Nephron progenitor cell (in vitro differentiated cells): ENCODE measurements at regions not wholly inside any gene's neighbourhood (a gene's known extent, or its start where the extent isn't known, plus 50 kb on each side); places are given as distances from the start of the nearest gene placed in this dataset.

Experiments
- DNase-seq: peaks from one replicate; pipeline ENCODE4 v3.0.0; 2021
- H3K27ac Mint-ChIP-seq: 2 replicates; pipeline ENCODE4 v1.8.0; 2021; ENCODE audit warnings: mild to moderate bottlenecking, moderate library complexity, mixed read lengths
- H3K27me3 Mint-ChIP-seq: 2 replicates; pipeline ENCODE4 v1.8.0; 2021; ENCODE audit warnings: mild to moderate bottlenecking, low read depth, mixed read lengths; ENCODE audit not compliant: poor library complexity
- H3K36me3 Mint-ChIP-seq: 2 replicates; pipeline ENCODE4 v1.8.0; 2021; ENCODE audit warnings: low read depth, mixed read lengths
- H3K4me1 Mint-ChIP-seq: 2 replicates; pipeline ENCODE4 v1.8.0; 2021; ENCODE audit warnings: mixed read lengths
- H3K4me3 Mint-ChIP-seq: 2 replicates; pipeline ENCODE4 v1.8.0; 2021; ENCODE audit warnings: mild to moderate bottlenecking, moderate library complexity, mixed read lengths
- H3K9me3 Mint-ChIP-seq: 2 replicates; pipeline ENCODE4 v1.8.0; 2021; ENCODE audit warnings: mild to moderate bottlenecking, moderate library complexity, mixed read lengths
- TF ChIP-seq, protein P1 (sequence below): fragments of 200-600 bp; sonication (generic); IDR thresholded peaks from 2 replicates; pipeline ENCODE4 v1.5.0; 2021; ENCODE audit warnings: antibody characterized with exemption

GRCh38 chr1:59242370-59242769, 54.5 kb upstream of the FGGY start:
- Mint-ChIP-seq H3K36me3 (peaks cover 8% of the 10 kb centered on the region), H3K4me3 (no peak overlapping the region), H3K9me3 (peaks cover 31% of the 10 kb centered on the region), H3K4me1 (peaks cover 22% of the 10 kb centered on the region), H3K27me3 (peaks cover 3% of the 10 kb centered on the region), H3K27ac (no peak overlapping the region)
- TF ChIP-seq, protein P1, sequence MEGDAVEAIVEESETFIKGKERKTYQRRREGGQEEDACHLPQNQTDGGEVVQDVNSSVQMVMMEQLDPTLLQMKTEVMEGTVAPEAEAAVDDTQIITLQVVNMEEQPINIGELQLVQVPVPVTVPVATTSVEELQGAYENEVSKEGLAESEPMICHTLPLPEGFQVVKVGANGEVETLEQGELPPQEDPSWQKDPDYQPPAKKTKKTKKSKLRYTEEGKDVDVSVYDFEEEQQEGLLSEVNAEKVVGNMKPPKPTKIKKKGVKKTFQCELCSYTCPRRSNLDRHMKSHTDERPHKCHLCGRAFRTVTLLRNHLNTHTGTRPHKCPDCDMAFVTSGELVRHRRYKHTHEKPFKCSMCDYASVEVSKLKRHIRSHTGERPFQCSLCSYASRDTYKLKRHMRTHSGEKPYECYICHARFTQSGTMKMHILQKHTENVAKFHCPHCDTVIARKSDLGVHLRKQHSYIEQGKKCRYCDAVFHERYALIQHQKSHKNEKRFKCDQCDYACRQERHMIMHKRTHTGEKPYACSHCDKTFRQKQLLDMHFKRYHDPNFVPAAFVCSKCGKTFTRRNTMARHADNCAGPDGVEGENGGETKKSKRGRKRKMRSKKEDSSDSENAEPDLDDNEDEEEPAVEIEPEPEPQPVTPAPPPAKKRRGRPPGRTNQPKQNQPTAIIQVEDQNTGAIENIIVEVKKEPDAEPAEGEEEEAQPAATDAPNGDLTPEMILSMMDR, result no peak
- no peak for DNase-seq

GRCh38 chr1:59243550-59243949, 53.3 kb upstream of the FGGY start:
- Mint-ChIP-seq H3K36me3 (peaks cover 8% of the 10 kb centered on the region), H3K4me3 (no peak overlapping the region), H3K9me3 (peaks cover 31% of the 10 kb centered on the region), H3K27ac (no peak overlapping the region), H3K4me1 (peaks cover 13% of the 10 kb centered on the region), H3K27me3 (peaks cover 3% of the 10 kb centered on the region)
- DNase-seq, result no peak
- TF ChIP-seq, protein P1, result no peak

GRCh38 chr1:59243978-59244377, 52.9 kb upstream of the FGGY start:
- Mint-ChIP-seq H3K9me3 (peaks cover 32% of the 10 kb centered on the region), H3K4me3 (no peak overlapping the region), H3K27ac (no peak overlapping the region), H3K4me1 (peaks cover 11% of the 10 kb centered on the region), H3K27me3 (no peaks in the 10 kb centered on the region), H3K36me3 (peaks cover 8% of the 10 kb centered on the region)
- no peak for DNase-seq
- TF ChIP-seq, protein P1, result no peak

GRCh38 chr1:59244891-59245290, 52.0 kb upstream of the FGGY start:
- Mint-ChIP-seq H3K4me3 (no peak overlapping the region), H3K27ac (no peak overlapping the region)

More at GRCh38 chr1:59244891-59245290, 52.0 kb upstream of the FGGY start:
- no peak for DNase-seq
- peaks cover 20% of the 10 kb centered on the region for H3K4me1 Mint-ChIP-seq
- TF ChIP-seq, protein P1, result no peak
- peaks cover 41% of the 10 kb centered on the region for H3K9me3 Mint-ChIP-seq
- peaks cover 8% of the 10 kb centered on the region for H3K36me3 Mint-ChIP-seq
- H3K27me3 Mint-ChIP-seq, result no peaks in the 10 kb centered on the region
